ENCODE measurements at regions not wholly inside any gene's neighbourhood (a gene's known extent, or its start where the extent isn't known, plus 50 kb on each side); places are given as distances from the start of the nearest gene placed in this dataset.

DNA sequence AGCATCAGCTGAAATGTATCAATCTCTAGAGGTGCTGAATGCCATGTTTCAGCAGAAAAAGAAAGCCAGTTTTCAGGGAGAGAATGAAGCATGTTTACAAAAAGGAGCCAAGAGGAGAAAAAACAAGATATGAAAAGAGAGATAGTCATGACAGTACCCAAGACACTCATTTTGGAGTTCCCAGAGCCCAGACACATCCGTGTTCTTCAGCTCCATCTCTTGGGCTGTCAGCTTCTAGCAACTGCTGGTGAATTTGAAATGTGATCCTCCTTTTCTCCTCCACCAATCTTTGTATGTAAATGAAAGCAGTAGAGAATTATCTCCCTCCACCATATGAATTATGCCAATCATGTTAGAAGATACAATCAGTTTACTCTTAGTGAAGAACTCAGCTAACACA, 93.0 kb upstream of the SLC25A36 start:
- CTCF ChIA-PET: interaction anchor here (1.4 kb wide), 1 partner anchor 18 kb away, joined by 4 read pairs; no protein-coding TSS in a partner anchor

DNA sequence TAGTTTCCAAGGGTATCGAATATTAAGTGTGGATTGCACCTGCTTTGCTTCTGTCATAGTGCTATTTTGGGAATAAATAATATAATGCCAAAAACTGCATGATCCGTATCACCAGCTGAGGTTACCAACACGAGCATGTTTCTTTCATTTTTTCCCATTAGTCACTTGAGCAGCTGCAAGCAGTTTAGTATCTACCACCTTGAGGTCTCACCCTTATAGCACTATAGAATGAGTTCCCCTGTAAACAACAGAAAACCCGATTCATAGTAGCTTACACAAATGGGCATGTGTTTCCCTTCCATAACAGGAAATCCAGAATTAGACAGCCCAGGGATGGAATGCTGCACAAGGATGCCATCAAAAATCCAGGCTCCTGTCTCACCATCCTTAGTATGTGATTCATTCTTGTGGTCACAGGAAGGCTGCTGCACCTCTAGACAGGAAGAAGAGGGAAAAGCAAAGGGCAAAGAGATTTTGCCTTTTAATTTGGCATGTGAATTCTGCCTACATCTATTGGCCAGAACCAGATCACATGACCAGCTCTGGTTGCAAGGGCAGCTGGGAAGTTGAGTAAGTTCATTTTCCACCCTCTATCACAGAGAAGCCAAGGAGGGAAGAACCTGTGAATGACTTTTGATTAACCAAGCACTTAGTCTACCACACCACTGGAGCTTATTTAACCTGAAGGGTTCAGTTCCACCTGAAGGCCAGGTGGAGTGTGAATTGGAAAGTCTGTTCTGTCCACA, 91.3 kb upstream of the SLC25A36 start:
- ATAC-seq (no peak), DNase-seq (no peak)
- peaks cover 2% of the 10 kb centered on the region for H3K9me3 Mint-ChIP-seq
- POLR2A ChIA-PET: no interaction called here
- TF ChIP-seq, protein P1, sequence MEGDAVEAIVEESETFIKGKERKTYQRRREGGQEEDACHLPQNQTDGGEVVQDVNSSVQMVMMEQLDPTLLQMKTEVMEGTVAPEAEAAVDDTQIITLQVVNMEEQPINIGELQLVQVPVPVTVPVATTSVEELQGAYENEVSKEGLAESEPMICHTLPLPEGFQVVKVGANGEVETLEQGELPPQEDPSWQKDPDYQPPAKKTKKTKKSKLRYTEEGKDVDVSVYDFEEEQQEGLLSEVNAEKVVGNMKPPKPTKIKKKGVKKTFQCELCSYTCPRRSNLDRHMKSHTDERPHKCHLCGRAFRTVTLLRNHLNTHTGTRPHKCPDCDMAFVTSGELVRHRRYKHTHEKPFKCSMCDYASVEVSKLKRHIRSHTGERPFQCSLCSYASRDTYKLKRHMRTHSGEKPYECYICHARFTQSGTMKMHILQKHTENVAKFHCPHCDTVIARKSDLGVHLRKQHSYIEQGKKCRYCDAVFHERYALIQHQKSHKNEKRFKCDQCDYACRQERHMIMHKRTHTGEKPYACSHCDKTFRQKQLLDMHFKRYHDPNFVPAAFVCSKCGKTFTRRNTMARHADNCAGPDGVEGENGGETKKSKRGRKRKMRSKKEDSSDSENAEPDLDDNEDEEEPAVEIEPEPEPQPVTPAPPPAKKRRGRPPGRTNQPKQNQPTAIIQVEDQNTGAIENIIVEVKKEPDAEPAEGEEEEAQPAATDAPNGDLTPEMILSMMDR (IDR thresholded peaks at IDR 0.05): no peak
- no peaks in the 10 kb centered on the region for H3K36me3 Mint-ChIP-seq (ENCODE audit: low read depth)
- intact Hi-C loops (cut with micrococcal nuclease): no loop called here
- no peaks in the 10 kb centered on the region for H3K27me3 Mint-ChIP-seq
- H3K27ac Mint-ChIP-seq: no peak overlapping the region
- CTCF ChIA-PET: no interaction called here
- H3K4me1 Mint-ChIP-seq (ENCODE audit: low read depth): peaks cover 12% of the 10 kb centered on the region
- H3K4me3 Mint-ChIP-seq: no peak overlapping the region

More for the DNA sequence above, 93.0 kb upstream of the SLC25A36 start:
- TF ChIP-seq, protein P1 (IDR thresholded peaks at IDR 0.05): no peak
- H3K27ac Mint-ChIP-seq: no peak overlapping the region
- DNase-seq (no peak), ATAC-seq (no peak)
- POLR2A ChIA-PET: no interaction called here
- no peak overlapping the region for H3K4me3 Mint-ChIP-seq
- H3K27me3 Mint-ChIP-seq: no peaks in the 10 kb centered on the region
- peaks cover 16% of the 10 kb centered on the region for H3K4me1 Mint-ChIP-seq (ENCODE audit: low read depth)
- intact Hi-C loops (cut with micrococcal nuclease): no loop called here
- H3K9me3 Mint-ChIP-seq: peaks cover 2% of the 10 kb centered on the region
- no peaks in the 10 kb centered on the region for H3K36me3 Mint-ChIP-seq (ENCODE audit: low read depth)

DNA sequence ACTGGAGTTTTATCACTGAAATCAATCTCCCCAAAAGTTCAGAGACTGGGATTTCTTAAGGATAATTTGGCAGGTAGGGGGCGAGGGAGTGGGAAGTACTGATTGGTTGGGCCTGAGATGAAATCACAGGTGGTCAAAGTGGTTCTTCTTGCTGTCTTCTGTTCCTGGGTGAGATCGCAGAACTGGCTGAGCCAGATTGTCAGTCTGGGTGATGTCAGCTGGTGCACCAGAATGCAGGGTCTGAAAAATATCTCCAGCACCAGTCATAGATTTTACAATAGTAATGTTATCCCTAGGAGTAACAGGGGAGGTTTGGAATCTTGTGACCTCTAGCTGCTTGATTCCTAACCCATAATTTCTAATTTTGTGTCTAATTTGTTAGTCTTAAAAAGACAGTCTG, 86.7 kb upstream of the SLC25A36 start:
- no peak overlapping the region for H3K27ac Mint-ChIP-seq
- no peaks in the 10 kb centered on the region for H3K27me3 Mint-ChIP-seq
- DNase-seq: no peak
- TF ChIP-seq, protein P1 (IDR thresholded peaks at IDR 0.05): no peak
- POLR2A ChIA-PET: no interaction called here
- intact Hi-C loops (cut with micrococcal nuclease): no loop called here
- ATAC-seq: no peak
- CTCF ChIA-PET: interaction anchor here (1.7 kb wide), 1 partner anchor 10 kb away, joined by 4 read pairs; no protein-coding TSS in a partner anchor
- peaks cover 2% of the 10 kb centered on the region for H3K4me1 Mint-ChIP-seq (ENCODE audit: low read depth)
- no peak overlapping the region for H3K4me3 Mint-ChIP-seq
- H3K36me3 Mint-ChIP-seq (ENCODE audit: low read depth): no peaks in the 10 kb centered on the region
- peaks cover 2% of the 10 kb centered on the region for H3K9me3 Mint-ChIP-seq

DNA sequence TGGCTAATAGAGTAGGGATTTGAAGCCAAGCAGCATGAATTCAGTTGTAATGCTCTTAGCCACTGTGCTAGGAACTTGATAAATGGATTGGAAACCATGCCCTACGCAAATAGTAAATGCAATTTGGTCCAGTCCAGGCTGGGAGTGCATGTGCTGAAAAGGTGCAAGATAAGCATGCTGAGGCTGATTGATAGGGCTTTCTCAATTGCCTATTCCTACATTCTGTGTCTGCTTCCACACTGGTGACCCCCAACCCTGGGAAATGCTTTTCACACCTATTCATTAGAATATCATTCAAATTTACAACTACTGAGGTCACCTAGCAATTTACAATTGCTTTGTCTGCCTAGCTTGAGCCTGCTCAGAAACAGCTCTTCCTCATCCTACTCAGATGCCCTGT, 84.7 kb upstream of the SLC25A36 start:
- H3K27me3 Mint-ChIP-seq: no peaks in the 10 kb centered on the region
- H3K9me3 Mint-ChIP-seq: peaks cover 2% of the 10 kb centered on the region
- H3K4me3 Mint-ChIP-seq: no peak overlapping the region
- CTCF ChIA-PET: no interaction called here
- TF ChIP-seq, protein P1 (IDR thresholded peaks at IDR 0.05): no peak
- ATAC-seq: no peak
- no peaks in the 10 kb centered on the region for H3K4me1 Mint-ChIP-seq (ENCODE audit: low read depth)
- no peak overlapping the region for H3K27ac Mint-ChIP-seq
- no peaks in the 10 kb centered on the region for H3K36me3 Mint-ChIP-seq (ENCODE audit: low read depth)
- POLR2A ChIA-PET: no interaction called here
- no peak for DNase-seq
- intact Hi-C loops (cut with micrococcal nuclease): no loop called here

DNA sequence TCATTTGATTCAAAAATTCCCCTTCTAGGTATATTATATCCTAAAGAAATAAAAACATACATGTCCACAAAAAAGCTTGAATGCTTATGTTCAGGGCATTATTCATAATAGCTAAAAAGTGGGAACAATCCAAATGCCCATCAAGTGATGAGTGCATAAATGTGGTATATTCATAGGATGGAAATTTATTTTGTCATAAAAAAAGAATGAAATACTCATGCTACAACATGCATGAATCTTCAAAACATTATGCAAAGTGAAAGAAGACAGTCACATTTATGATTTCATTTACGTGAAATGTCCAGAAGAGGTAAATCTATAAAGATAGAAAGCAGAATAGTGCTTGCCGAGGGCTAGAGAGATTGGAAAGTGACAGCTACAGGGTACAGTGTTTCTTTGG, 83.6 kb upstream of the SLC25A36 start:
- no peaks in the 10 kb centered on the region for H3K4me1 Mint-ChIP-seq (ENCODE audit: low read depth)
- TF ChIP-seq, protein P1 (IDR thresholded peaks at IDR 0.05): no peak
- intact Hi-C loops (cut with micrococcal nuclease): no loop called here
- H3K27me3 Mint-ChIP-seq: peaks cover 3% of the 10 kb centered on the region
- H3K4me3 Mint-ChIP-seq: no peak overlapping the region
- H3K27ac Mint-ChIP-seq: no peak overlapping the region
- CTCF ChIA-PET: no interaction called here
- POLR2A ChIA-PET: no interaction called here
- ATAC-seq (no peak), DNase-seq (no peak)
- H3K9me3 Mint-ChIP-seq: peaks cover 2% of the 10 kb centered on the region
- H3K36me3 Mint-ChIP-seq (ENCODE audit: low read depth): no peaks in the 10 kb centered on the region
